HG03039 (cell line): ENCODE measurements at regions not wholly inside any gene's neighbourhood (a gene's known extent, or its start where the extent isn't known, plus 50 kb on each side); places are given as distances from the start of the nearest gene placed in this dataset.

Source experiments
- ATAC-seq: cut with Tn5 transposase; IDR thresholded peaks from one replicate; pipeline ENCODE4 v1.9.1; 2021; ENCODE audit warnings: mild to moderate bottlenecking, moderate library complexity; ENCODE audit not compliant: unreplicated experiment

- ATAC-seq = no peak
These were observed 1958.7 kb upstream of the IGFBP7 start for GRCh38 chr4:59068722-59069418.

- ATAC-seq = no peak
These were observed 1976.2 kb upstream of the IGFBP7 start for GRCh38 chr4:59086410-59086809.

GRCh38 chr4:59091146-59092142, 1981.3 kb upstream of the IGFBP7 start:
- no peak for ATAC-seq

GRCh38 chr4:59094505-59094904, 1984.3 kb upstream of the IGFBP7 start:
- ATAC-seq = no peak

GRCh38 chr4:59102311-59102710, 1992.1 kb upstream of the IGFBP7 start:
- ATAC-seq = no peak

GRCh38 chr4:59120287-59120814, 2010.2 kb upstream of the IGFBP7 start:
- ATAC-seq = no peak

- no peak for ATAC-seq
These were observed 2012.4 kb upstream of the IGFBP7 start for GRCh38 chr4:59122626-59123025.

GRCh38 chr4:59126159-59126558, 2016.0 kb upstream of the IGFBP7 start:
- ATAC-seq = no peak

- no peak for ATAC-seq
These were observed 2016.8 kb upstream of the IGFBP7 start for GRCh38 chr4:59127006-59127405.

GRCh38 chr4:59127743-59128142, 2017.6 kb upstream of the IGFBP7 start:
- no peak for ATAC-seq

GRCh38 chr4:59135248-59135985, 2025.2 kb upstream of the IGFBP7 start:
- ATAC-seq = no peak

GRCh38 chr4:59161249-59161648, 2038.9 kb upstream of the ADGRL3 start:
- ATAC-seq = no peak

- ATAC-seq = no peak
These were observed 2024.5 kb upstream of the ADGRL3 start for GRCh38 chr4:59175617-59176016.

- no peak for ATAC-seq
These were observed 2020.8 kb upstream of the ADGRL3 start for GRCh38 chr4:59179372-59179771.

- ATAC-seq = no peak
These were observed 2020.0 kb upstream of the ADGRL3 start for GRCh38 chr4:59180161-59180560.

- ATAC-seq = no peak
These were observed 2019.2 kb upstream of the ADGRL3 start for GRCh38 chr4:59180969-59181368.

GRCh38 chr4:59195839-59196238, 2004.3 kb upstream of the ADGRL3 start:
- no peak for ATAC-seq

- ATAC-seq = no peak
These were observed 1999.1 kb upstream of the ADGRL3 start for GRCh38 chr4:59200992-59201391.

- no peak for ATAC-seq
These were observed 1982.1 kb upstream of the ADGRL3 start for GRCh38 chr4:59217910-59218631.

- ATAC-seq = no peak
These were observed 1977.9 kb upstream of the ADGRL3 start for GRCh38 chr4:59222221-59222620.
